GM21381 (cell line): ENCODE measurements at regions not wholly inside any gene's neighbourhood (a gene's known extent, or its start where the extent isn't known, plus 50 kb on each side); places are given as distances from the start of the nearest gene placed in this dataset.

ENCODE experiments used
- ATAC-seq: cut with Tn5 transposase; IDR thresholded peaks from one replicate; pipeline ENCODE4 v1.9.1; 2021; ENCODE audit warnings: mild to moderate bottlenecking, moderate library complexity; ENCODE audit not compliant: unreplicated experiment

GRCh38 chr4:18934197-18934596 lies 912.6 kb upstream of the LCORL start:
- no peak for ATAC-seq

- ATAC-seq, result no peak
Observed at GRCh38 chr4:18932730-18933339, 911.3 kb upstream of the LCORL start.

- ATAC-seq, result no peak
Observed at GRCh38 chr4:18931643-18932377, 910.3 kb upstream of the LCORL start.

- no peak for ATAC-seq
Observed at GRCh38 chr4:18930487-18930886, 908.9 kb upstream of the LCORL start.

GRCh38 chr4:18923496-18924161 lies 902.1 kb upstream of the LCORL start:
- no peak for ATAC-seq

- no peak for ATAC-seq
Observed at GRCh38 chr4:18917689-18918088, 896.1 kb upstream of the LCORL start.

- no peak for ATAC-seq
Observed at GRCh38 chr4:18914182-18914581, 892.6 kb upstream of the LCORL start.

- no peak for ATAC-seq
Observed at GRCh38 chr4:18894928-18895327, 873.4 kb upstream of the LCORL start.

GRCh38 chr4:18882468-18882867 lies 860.9 kb upstream of the LCORL start:
- no peak for ATAC-seq

GRCh38 chr4:18881556-18881955 lies 860.0 kb upstream of the LCORL start:
- ATAC-seq, result no peak

- no peak for ATAC-seq
Observed at GRCh38 chr4:18880871-18881270, 859.3 kb upstream of the LCORL start.

- ATAC-seq, result no peak
Observed at GRCh38 chr4:18878561-18878960, 857.0 kb upstream of the LCORL start.

GRCh38 chr4:18869166-18869565 lies 847.6 kb upstream of the LCORL start:
- no peak for ATAC-seq

GRCh38 chr4:18860836-18861530 lies 839.4 kb upstream of the LCORL start:
- no peak for ATAC-seq

GRCh38 chr4:18859468-18859867 lies 837.9 kb upstream of the LCORL start:
- ATAC-seq, result no peak

GRCh38 chr4:18858229-18858922 lies 836.8 kb upstream of the LCORL start:
- no peak for ATAC-seq

- no peak for ATAC-seq
Observed at GRCh38 chr4:18850867-18851266, 829.3 kb upstream of the LCORL start.

GRCh38 chr4:18847249-18847890 lies 825.8 kb upstream of the LCORL start:
- no peak for ATAC-seq

- ATAC-seq, result no peak
Observed at GRCh38 chr4:18846313-18846712, 824.8 kb upstream of the LCORL start.

- ATAC-seq, result no peak
Observed at GRCh38 chr4:18844726-18845125, 823.2 kb upstream of the LCORL start.

- no peak for ATAC-seq
Observed at GRCh38 chr4:18842431-18842830, 820.9 kb upstream of the LCORL start.
